Type B pancreatic cell (in vitro differentiated cells): ENCODE measurements at regions not wholly inside any gene's neighbourhood (a gene's known extent, or its start where the extent isn't known, plus 50 kb on each side); places are given as distances from the start of the nearest gene placed in this dataset.

ENCODE experiments used
- DNase-seq: peaks from one replicate; pipeline ENCODE4 v3.0.0; 2021; ENCODE audit warnings: mixed read lengths; ENCODE audit not compliant: unreplicated experiment; ENCODE audit errors: extremely low spot score
- H3K27ac Mint-ChIP-seq: 2 replicates; pipeline ENCODE4 v1.8.0; 2021; ENCODE audit warnings: mild to moderate bottlenecking, mixed read lengths
- H3K27me3 Mint-ChIP-seq: 2 replicates; pipeline ENCODE4 v1.8.0; 2021; ENCODE audit warnings: mixed read lengths
- H3K36me3 Mint-ChIP-seq: 2 replicates; pipeline ENCODE4 v1.8.0; 2021; ENCODE audit warnings: mixed read lengths
- H3K4me1 Mint-ChIP-seq: one replicate; pipeline ENCODE4 v1.8.0; 2021; ENCODE audit warnings: mixed read lengths; ENCODE audit not compliant: unreplicated experiment
- H3K4me3 Mint-ChIP-seq: 2 replicates; pipeline ENCODE4 v1.8.0; 2021; ENCODE audit warnings: mild to moderate bottlenecking, mixed read lengths
- H3K9me3 Mint-ChIP-seq: 2 replicates; pipeline ENCODE4 v1.8.0; 2021; ENCODE audit warnings: mixed read lengths
- CTCF ChIP-seq: fragments of 200-600 bp; sonication (generic); conservative IDR thresholded peaks from 2 replicates; pipeline ENCODE4 v1.5.0; 2021; ENCODE audit warnings: antibody characterized with exemption, mild to moderate bottlenecking

GRCh38 chr18:60982329-60982695 is 350.9 kb upstream of the CDH20 start:
- H3K4me1 Mint-ChIP-seq: peaks cover 20% of the 10 kb centered on the region
- no peaks in the 10 kb centered on the region for H3K27me3 Mint-ChIP-seq
- no peak overlapping the region for H3K27ac Mint-ChIP-seq
- H3K36me3 Mint-ChIP-seq: no peaks in the 10 kb centered on the region
- TF ChIP-seq CTCF: no peak
- DNase-seq: no peak
- H3K9me3 Mint-ChIP-seq: peaks cover 4% of the 10 kb centered on the region
- no peak overlapping the region for H3K4me3 Mint-ChIP-seq

DNA sequence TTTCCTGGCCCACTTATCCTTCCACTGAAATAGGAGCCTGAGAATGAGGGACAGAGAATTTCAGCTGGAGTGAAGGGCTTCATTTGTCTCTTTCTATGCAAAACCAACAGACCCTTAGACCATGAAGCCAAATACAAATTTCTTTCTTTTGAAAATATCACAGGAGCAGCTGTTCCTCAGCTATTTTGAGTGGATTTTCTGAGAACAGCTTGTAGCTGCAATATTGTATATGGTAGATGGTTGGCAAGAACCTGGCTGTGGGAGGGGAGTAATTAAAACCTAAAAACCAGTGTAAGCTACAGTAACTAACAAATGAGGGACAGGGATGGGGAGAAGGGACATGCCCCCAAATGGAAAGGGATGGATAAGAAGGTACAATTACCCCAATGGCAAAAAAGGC is 350.3 kb upstream of the CDH20 start:
- H3K27me3 Mint-ChIP-seq: no peaks in the 10 kb centered on the region
- DNase-seq: no peak
- no peak for TF ChIP-seq CTCF
- H3K4me3 Mint-ChIP-seq: no peak overlapping the region
- peaks cover 4% of the 10 kb centered on the region for H3K9me3 Mint-ChIP-seq
- no peaks in the 10 kb centered on the region for H3K36me3 Mint-ChIP-seq
- no peak overlapping the region for H3K27ac Mint-ChIP-seq
- peaks cover 17% of the 10 kb centered on the region for H3K4me1 Mint-ChIP-seq

GRCh38 chr18:60984510-60984909 is 348.7 kb upstream of the CDH20 start:
- no peak for DNase-seq
- H3K4me1 Mint-ChIP-seq: peaks cover 11% of the 10 kb centered on the region
- no peak for TF ChIP-seq CTCF
- H3K9me3 Mint-ChIP-seq: no peaks in the 10 kb centered on the region
- no peak overlapping the region for H3K27ac Mint-ChIP-seq
- H3K4me3 Mint-ChIP-seq: no peak overlapping the region
- no peaks in the 10 kb centered on the region for H3K36me3 Mint-ChIP-seq
- H3K27me3 Mint-ChIP-seq: no peaks in the 10 kb centered on the region

GRCh38 chr18:60987963-60988362 is 345.3 kb upstream of the CDH20 start:
- Mint-ChIP-seq H3K27ac (no peak overlapping the region), H3K36me3 (no peaks in the 10 kb centered on the region), H3K4me1 (no peaks in the 10 kb centered on the region), H3K27me3 (no peaks in the 10 kb centered on the region), H3K4me3 (no peak overlapping the region), H3K9me3 (no peaks in the 10 kb centered on the region)
- no peak for DNase-seq
- TF ChIP-seq CTCF: no peak

GRCh38 chr18:60996326-60996725 is 336.9 kb upstream of the CDH20 start:
- no peaks in the 10 kb centered on the region for H3K36me3 Mint-ChIP-seq
- no peaks in the 10 kb centered on the region for H3K27me3 Mint-ChIP-seq
- H3K27ac Mint-ChIP-seq: no peak overlapping the region
- TF ChIP-seq CTCF: no peak
- no peak for DNase-seq
- H3K9me3 Mint-ChIP-seq: no peaks in the 10 kb centered on the region
- no peaks in the 10 kb centered on the region for H3K4me1 Mint-ChIP-seq
- H3K4me3 Mint-ChIP-seq: no peak overlapping the region

DNA sequence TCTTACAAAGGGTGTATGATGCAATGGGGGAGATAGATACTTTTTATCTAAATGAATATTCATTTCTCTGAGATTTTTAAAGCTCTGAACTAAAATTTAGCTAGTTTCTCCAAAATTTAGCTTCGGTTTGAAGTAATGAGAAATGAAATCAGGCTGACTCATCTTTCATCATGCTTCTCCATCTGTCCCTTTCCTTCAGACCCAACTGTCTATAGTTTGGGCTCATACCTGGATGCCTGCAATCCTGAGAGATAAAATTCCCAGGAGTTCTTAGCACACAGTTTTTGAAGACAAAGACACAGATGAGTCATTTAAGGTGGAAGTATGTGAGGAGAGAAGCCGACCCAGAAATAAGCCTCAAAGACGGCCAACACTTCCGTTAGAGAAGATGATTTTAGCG is 336.4 kb upstream of the CDH20 start:
- no peak for DNase-seq
- Mint-ChIP-seq H3K9me3 (no peaks in the 10 kb centered on the region), H3K27ac (no peak overlapping the region), H3K27me3 (no peaks in the 10 kb centered on the region), H3K4me1 (no peaks in the 10 kb centered on the region), H3K4me3 (no peak overlapping the region), H3K36me3 (no peaks in the 10 kb centered on the region)
- no peak for TF ChIP-seq CTCF
